ENCODE measurements at regions not wholly inside any gene's neighbourhood (a gene's known extent, or its start where the extent isn't known, plus 50 kb on each side); places are given as distances from the start of the nearest gene placed in this dataset.

DNA sequence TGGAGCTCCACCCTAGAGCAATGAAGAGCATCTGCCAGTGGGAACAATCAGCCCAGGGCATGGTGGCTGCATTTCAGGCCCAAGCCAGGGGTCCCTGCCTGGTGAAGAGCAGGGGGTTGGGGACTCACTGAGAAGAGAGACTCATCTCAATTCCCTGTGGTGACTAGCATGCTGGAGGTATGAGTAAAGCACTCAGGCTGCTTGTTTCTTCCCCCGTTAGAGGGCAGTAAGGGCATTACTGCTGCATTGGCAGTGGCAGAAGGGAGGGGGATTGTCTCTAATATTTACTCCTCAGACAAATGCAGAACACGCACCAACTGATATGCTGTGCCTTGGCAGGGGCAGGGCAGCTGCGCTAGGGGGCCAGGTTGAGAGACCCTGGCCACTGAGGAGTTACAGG is 329.1 kb downstream of the SLITRK5 start:
- H3K27ac ChIP-seq = peak overlapping the region; percentile 74
- TF ChIP-seq, protein P1, sequence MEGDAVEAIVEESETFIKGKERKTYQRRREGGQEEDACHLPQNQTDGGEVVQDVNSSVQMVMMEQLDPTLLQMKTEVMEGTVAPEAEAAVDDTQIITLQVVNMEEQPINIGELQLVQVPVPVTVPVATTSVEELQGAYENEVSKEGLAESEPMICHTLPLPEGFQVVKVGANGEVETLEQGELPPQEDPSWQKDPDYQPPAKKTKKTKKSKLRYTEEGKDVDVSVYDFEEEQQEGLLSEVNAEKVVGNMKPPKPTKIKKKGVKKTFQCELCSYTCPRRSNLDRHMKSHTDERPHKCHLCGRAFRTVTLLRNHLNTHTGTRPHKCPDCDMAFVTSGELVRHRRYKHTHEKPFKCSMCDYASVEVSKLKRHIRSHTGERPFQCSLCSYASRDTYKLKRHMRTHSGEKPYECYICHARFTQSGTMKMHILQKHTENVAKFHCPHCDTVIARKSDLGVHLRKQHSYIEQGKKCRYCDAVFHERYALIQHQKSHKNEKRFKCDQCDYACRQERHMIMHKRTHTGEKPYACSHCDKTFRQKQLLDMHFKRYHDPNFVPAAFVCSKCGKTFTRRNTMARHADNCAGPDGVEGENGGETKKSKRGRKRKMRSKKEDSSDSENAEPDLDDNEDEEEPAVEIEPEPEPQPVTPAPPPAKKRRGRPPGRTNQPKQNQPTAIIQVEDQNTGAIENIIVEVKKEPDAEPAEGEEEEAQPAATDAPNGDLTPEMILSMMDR (conservative IDR thresholded peaks at IDR 0.05; ENCODE audit: low read depth) = no peak
- CTCF ChIA-PET = no interaction called here
- no peak for DNase-seq (ENCODE audit: low spot score)
- POLR2A ChIA-PET (ENCODE audit: low non-redundant PET) = no interaction called here

DNA sequence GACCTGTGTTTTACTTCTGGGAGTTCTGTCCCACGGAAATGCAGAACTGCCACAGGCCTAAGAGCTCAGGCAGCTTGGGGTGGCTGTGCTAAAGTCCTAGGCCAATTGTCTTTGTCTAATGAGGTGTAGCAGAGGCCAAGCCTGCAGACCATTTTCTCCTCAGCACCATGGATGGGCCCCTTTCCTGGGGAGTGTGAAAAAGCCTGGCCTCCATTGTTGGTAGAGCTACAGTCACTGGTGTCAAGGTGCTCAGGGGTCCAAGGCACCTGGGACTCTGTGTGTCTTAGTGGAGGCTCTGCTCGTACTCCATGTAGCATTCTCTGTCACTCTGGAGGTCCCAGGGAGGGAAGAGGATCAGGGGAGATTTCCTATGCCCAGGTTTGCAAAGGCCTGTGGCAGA is 329.6 kb downstream of the SLITRK5 start:
- no peak for DNase-seq (ENCODE audit: low spot score)
- TF ChIP-seq, protein P1 (conservative IDR thresholded peaks at IDR 0.05; ENCODE audit: low read depth) = no peak
- H3K27ac ChIP-seq = peak overlapping the region; percentile 74; the same call in 1 of the 2 replicates
- ChIA-PET POLR2A (ENCODE audit: low non-redundant PET) (no interaction called here), CTCF (no interaction called here)

DNA sequence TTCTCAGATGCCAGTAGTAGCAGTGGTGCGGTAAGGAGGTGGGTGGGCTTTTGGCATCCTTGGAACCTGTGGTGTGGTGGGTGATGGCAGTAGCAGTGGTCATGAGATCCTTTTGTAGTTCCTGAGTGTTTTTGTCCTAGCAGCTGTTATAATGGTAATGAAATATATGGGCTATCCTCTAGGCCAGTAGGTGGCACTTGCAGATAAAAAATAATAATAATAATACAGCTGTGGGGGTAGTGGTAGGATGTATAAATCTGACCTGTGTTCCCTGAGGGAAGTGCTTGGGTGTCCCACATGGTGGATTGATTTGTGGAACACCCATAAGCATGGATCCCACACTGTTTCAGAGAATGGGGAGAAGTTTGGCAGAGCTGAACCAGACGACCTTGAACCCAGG is 334.0 kb downstream of the SLITRK5 start:
- TF ChIP-seq, protein P1 (conservative IDR thresholded peaks at IDR 0.05; ENCODE audit: low read depth) = no peak
- no peak for DNase-seq (ENCODE audit: low spot score)
- ChIA-PET CTCF (no interaction called here), POLR2A (ENCODE audit: low non-redundant PET) (no interaction called here)
- no peak overlapping the region for H3K27ac ChIP-seq

DNA sequence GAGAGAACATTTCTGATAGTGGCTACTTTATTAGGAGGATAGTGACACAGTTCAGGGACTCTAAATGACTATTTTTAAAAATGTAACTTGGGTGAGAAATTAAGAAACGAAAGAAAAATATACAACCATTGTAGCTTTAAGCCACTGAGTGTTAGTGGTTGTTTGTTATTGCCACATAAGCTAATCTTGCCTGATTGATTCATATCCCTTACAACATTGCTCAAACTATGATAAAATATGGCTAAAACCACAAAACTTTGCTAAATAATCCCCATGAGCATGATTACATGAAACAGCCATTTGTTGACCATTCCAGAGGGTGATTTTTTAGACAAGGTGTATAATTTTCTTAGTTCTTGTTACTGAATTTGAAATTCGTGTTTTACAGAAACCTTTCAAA is 343.4 kb downstream of the SLITRK5 start:
- ChIA-PET CTCF (interaction anchor here (0.5 kb wide), 1 partner anchor 403 kb away, joined by 3 read pairs; no protein-coding TSS in a partner anchor), POLR2A (ENCODE audit: low non-redundant PET) (no interaction called here)
- no peak overlapping the region for H3K27ac ChIP-seq
- TF ChIP-seq, protein P1 (conservative IDR thresholded peaks at IDR 0.05; ENCODE audit: low read depth) = no peak
- DNase-seq (ENCODE audit: low spot score) = no peak

DNA sequence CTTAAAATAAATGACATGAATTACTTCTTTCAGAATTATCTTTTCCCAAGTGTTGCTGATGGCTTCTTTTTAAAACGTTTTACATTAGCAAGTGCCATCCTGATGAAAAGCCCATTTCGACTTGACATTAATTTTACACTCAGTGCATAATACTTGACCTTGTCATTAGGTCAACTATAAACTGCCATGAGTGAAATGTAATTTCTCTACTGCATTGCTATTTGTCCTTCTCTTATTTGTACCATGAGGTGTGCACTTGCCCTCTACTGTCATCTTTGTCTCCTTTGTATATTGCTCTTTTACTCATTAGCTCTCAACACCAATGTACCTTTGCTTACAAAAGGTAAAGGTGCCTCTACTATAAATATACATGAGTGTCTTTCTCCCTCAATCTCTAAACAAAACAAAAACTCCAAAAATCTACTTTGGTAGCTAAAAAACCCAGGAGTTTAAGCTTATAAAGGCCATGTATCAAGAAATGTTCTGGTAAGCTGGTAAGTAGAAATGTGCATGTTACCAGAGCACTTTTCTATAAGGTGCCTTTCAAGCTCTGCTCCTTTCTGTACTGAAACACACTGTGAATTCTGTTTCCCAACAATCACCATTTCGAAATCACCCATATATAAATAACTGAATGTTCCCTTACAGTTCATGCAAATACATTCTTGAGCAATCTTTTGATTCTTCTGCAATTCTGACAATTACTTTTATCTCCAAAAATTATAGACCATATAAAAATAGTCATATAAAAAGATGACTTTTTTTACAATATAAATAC is 351.4 kb downstream of the SLITRK5 start:
- CTCF ChIA-PET = no interaction called here
- POLR2A ChIA-PET (ENCODE audit: low non-redundant PET) = no interaction called here
- no peak overlapping the region for H3K27ac ChIP-seq
- DNase-seq (ENCODE audit: low spot score) = no peak
- TF ChIP-seq, protein P1 (conservative IDR thresholded peaks at IDR 0.05; ENCODE audit: low read depth) = no peak

DNA sequence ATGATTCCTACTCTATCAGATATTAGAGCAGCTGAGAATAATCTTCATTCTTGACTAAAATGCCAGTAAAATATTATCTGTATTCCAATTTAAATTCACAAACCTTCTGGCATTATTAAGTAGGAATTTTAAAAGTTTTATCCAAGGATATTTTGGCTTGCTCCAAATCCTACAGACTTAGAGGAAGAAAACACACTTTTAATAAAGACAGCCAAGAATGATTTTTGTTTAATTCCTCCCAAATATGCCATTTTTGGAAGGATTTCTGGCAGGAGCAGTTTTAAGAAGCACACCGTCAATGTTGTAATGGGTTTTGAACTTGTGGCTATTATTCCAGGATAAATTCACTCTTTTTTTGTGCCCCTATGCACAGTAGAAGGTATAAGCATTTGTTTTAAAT is 355.1 kb downstream of the SLITRK5 start:
- TF ChIP-seq, protein P1 (conservative IDR thresholded peaks at IDR 0.05; ENCODE audit: low read depth) = no peak
- H3K27ac ChIP-seq = no peak overlapping the region
- POLR2A ChIA-PET (ENCODE audit: low non-redundant PET) = no interaction called here
- no peak for DNase-seq (ENCODE audit: low spot score)
- CTCF ChIA-PET = no interaction called here

Data from RWPE1 (cell line).